Mucosa of descending colon (tissue), 3 donors: ENCODE measurements at regions not wholly inside any gene's neighbourhood (a gene's known extent, or its start where the extent isn't known, plus 50 kb on each side); places are given as distances from the start of the nearest gene placed in this dataset.

Source experiments
- ATAC-seq: fragments of 200-7000 bp; cut with Tn5 transposase; one replicate; pipeline ENCODE4 v1.9.1; 2020; ENCODE audit warnings: mild to moderate bottlenecking, moderate library complexity
- DNase-seq, 3 donors: peaks; one replicate each; pipeline ENCODE4 v3.0.0-alpha.2; 2020
- H3K36me3 ChIP-seq: fragments of 200-600 bp; one replicate; pipeline ENCODE4 v1.8.0; 2021; ENCODE audit warnings: low read depth, mild to moderate bottlenecking
- H3K4me1 ChIP-seq: fragments of 200-600 bp; one replicate; pipeline ENCODE4 v1.8.0; 2021; ENCODE audit warnings: low read depth, mild to moderate bottlenecking
- H3K4me3 ChIP-seq: fragments of 200-600 bp; one replicate; pipeline ENCODE4 v1.8.0; 2021; ENCODE audit warnings: mild to moderate bottlenecking
- H3K9me3 ChIP-seq: fragments of 200-600 bp; one replicate; pipeline ENCODE4 v1.8.0; 2021; ENCODE audit warnings: mild to moderate bottlenecking
- CTCF ChIP-seq: fragments of 200-600 bp; IDR thresholded peaks from one replicate; pipeline ENCODE4 v1.8.0; 2022; ENCODE audit warnings: antibody characterized with exemption, mild to moderate bottlenecking
- intact Hi-C, 2 donors: fragments of 100-400 bp; cut with DNase I in 1 of 2; cut with micrococcal nuclease in 1 of 2; formaldehyde crosslinking; loops; one replicate each; pipeline versions ENCODE4 v1.11.0 to v1.11.1; 2022; cut with DNase I, micrococcal nuclease
- donor health status: DM: no; HTN: no; CAD: no; lungs with moderate emphysema.
- donor health status: DM: no; HTN: no; CAD: no.
- donor health status: DM: no; HTN: yes; CAD: no.

DNA sequence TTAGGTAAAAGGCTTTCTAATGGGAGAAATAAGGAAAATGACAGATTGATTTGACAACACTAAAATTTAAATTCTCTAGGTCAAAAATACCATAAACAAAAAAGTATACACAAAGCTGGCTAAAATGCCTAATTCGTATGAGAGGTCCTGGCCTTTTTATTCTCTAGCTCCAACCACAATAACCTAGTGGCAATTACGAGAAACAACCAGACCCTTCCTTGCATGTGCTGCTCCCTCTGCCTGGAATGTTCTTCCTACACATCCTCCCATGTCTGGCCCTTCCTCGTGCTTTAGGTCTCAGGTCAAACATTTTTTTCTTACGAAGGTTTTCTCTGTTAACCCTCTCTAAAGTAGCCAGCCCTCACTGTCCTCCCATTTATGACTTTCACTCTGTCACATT, 176.4 kb upstream of the PLPPR1 start:
- Histone ChIP-seq H3K4me1 (no peaks in the 10 kb centered on the region), H3K36me3 (no peaks in the 10 kb centered on the region), H3K9me3 (no peaks in the 10 kb centered on the region), H3K4me3 (no peak overlapping the region)
- intact Hi-C loops: no loop called here
- TF ChIP-seq CTCF: no peak
- DNase-seq (no peak), ATAC-seq (no peak)

GRCh38 chr9:100856238-100856637, 172.3 kb upstream of the PLPPR1 start:
- ATAC-seq (no peak), DNase-seq (no peak)
- Histone ChIP-seq H3K9me3 (no peaks in the 10 kb centered on the region), H3K4me1 (no peaks in the 10 kb centered on the region), H3K36me3 (no peaks in the 10 kb centered on the region), H3K4me3 (no peak overlapping the region)
- intact Hi-C loops: no loop called here
- no peak for TF ChIP-seq CTCF

DNA sequence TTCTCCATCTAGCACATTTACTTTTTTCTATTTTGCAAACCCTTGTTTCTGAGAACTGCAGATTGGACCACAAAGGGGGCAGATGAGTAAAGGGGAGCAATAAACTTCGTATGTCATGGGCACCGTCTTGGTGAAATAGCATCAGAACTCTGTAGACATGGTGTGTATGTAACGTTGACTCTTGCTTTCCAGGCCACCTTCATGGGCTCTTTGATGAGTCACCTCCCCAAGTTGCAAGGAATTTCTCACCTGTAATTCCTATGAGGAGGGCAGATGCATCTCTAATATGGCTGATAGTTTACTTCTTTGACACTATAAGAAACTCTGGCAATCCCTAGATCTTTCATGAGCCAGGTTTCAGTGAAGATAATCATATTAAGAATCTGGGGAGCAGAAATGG, 163.4 kb upstream of the PLPPR1 start:
- ATAC-seq (no peak), DNase-seq (no peak)
- intact Hi-C loops: no loop called here
- no peaks in the 10 kb centered on the region for H3K36me3 ChIP-seq
- no peaks in the 10 kb centered on the region for H3K9me3 ChIP-seq
- TF ChIP-seq CTCF: no peak
- no peak overlapping the region for H3K4me3 ChIP-seq
- H3K4me1 ChIP-seq: no peaks in the 10 kb centered on the region

DNA sequence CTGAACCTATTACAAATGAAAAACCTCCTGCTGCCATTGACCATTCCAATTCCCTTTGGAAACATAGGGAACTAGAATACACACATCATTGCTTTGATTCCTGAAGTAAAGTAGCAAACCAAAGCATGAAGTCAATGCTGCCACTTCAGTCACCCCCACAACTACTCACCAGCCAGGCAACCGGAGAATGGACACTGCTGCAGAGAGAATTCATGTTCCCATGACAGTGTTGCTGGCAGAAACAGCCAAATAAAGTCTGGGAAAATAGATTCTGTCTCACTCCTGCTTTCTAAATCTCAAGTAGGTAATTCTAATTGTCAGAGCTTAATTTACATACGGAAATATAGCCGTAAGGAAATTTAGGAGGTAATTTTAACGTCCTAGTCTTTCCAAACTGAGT, 162.9 kb upstream of the PLPPR1 start:
- no peaks in the 10 kb centered on the region for H3K36me3 ChIP-seq
- intact Hi-C loops: no loop called here
- H3K9me3 ChIP-seq: no peaks in the 10 kb centered on the region
- TF ChIP-seq CTCF: no peak
- H3K4me3 ChIP-seq: no peak overlapping the region
- no peak for DNase-seq
- H3K4me1 ChIP-seq: no peaks in the 10 kb centered on the region
- no peak for ATAC-seq

DNA sequence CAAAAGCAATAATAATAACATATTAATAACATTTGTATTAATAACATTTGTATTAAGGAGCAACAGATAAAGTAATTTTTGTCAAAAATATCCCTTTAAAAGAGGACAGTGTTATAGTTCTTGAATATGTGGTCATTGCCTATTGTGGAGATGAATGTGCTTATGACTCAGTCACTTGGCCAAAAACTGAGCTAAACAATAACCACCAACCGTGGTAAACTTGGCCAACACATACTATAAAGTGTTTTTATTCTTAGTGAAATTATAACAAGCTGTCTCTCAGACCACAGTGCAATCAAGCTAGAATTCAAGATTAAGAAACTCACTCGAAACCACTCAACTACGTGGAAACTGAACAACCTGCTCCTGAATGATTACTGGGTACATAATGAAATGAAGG, 159.2 kb upstream of the PLPPR1 start:
- no peak for TF ChIP-seq CTCF
- no peaks in the 10 kb centered on the region for H3K9me3 ChIP-seq
- DNase-seq: no peak
- H3K4me1 ChIP-seq: no peaks in the 10 kb centered on the region
- no peak for ATAC-seq
- intact Hi-C loops: no loop called here
- no peak overlapping the region for H3K4me3 ChIP-seq
- no peaks in the 10 kb centered on the region for H3K36me3 ChIP-seq

- no peaks in the 10 kb centered on the region for H3K9me3 ChIP-seq
- no peak for ATAC-seq
- H3K36me3 ChIP-seq: no peaks in the 10 kb centered on the region
- H3K4me1 ChIP-seq: no peaks in the 10 kb centered on the region
- TF ChIP-seq CTCF: no peak
- intact Hi-C loops: no loop called here
- DNase-seq: no peak
- no peak overlapping the region for H3K4me3 ChIP-seq
Observed at GRCh38 chr9:100879884-100880283, 148.6 kb upstream of the PLPPR1 start.
